GM10266 (cell line): ENCODE measurements at regions not wholly inside any gene's neighbourhood (a gene's known extent, or its start where the extent isn't known, plus 50 kb on each side); places are given as distances from the start of the nearest gene placed in this dataset.

Experiments used
- DNase-seq: peaks from one replicate; pipeline ENCODE4 v3.0.0; 2012; ENCODE audit errors: extremely low spot score
- TF ChIP-seq, protein P1 (sequence below): IDR thresholded peaks from 2 replicates; pipeline ENCODE4 v1.5.1; 2012; ENCODE audit warnings: mild to moderate bottlenecking, low read depth; ENCODE audit not compliant: control insufficient read depth, insufficient read depth; ENCODE audit errors: missing control alignments

GRCh38 chr5:114935490-114935889 lies 234.2 kb downstream of the TRIM36 start:
- DNase-seq = no peak

GRCh38 chr5:114928644-114929462 lies 240.9 kb downstream of the TRIM36 start:
- DNase-seq = no peak
- TF ChIP-seq, protein P1, sequence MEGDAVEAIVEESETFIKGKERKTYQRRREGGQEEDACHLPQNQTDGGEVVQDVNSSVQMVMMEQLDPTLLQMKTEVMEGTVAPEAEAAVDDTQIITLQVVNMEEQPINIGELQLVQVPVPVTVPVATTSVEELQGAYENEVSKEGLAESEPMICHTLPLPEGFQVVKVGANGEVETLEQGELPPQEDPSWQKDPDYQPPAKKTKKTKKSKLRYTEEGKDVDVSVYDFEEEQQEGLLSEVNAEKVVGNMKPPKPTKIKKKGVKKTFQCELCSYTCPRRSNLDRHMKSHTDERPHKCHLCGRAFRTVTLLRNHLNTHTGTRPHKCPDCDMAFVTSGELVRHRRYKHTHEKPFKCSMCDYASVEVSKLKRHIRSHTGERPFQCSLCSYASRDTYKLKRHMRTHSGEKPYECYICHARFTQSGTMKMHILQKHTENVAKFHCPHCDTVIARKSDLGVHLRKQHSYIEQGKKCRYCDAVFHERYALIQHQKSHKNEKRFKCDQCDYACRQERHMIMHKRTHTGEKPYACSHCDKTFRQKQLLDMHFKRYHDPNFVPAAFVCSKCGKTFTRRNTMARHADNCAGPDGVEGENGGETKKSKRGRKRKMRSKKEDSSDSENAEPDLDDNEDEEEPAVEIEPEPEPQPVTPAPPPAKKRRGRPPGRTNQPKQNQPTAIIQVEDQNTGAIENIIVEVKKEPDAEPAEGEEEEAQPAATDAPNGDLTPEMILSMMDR = no peak

More at GRCh38 chr5:114935490-114935889, 234.2 kb downstream of the TRIM36 start:
- TF ChIP-seq, protein P1 = no peak

- DNase-seq = no peak
- TF ChIP-seq, protein P1 = no peak
These were observed 244.9 kb downstream of the TRIM36 start for GRCh38 chr5:114924769-114925168.

DNA sequence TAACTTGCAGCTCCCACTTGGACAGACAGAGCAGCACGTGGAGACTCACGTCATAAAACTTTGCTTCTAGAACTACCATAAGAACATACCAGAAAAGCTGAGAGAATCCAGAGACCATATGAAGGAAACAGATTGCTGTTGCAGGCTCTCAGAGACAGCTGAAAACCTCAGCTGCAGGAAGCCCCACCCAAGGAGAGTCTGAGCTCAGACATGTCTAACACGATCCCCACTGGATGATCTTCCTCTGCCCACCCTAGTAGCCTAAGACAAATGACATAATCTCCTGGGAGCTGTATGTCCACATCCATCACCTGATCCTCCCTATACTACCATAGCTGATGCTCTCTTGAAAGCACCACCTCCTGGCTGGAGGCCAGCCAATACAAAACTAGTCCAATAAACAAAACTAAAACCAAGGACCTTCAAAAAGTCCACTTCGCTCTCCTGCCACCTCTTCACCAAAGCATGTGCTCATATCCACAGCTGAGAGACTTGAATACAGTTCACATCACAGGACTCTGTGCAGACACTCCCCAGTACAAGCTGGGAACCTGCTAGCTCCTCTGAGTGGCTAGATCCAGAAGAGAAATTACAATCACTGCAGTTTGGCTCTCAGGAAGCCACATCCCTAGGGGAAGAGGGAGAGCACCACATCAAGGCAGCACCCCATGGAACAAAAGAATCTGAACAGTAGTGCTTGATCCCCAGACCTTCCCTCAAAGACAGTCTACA lies 257.4 kb downstream of the TRIM36 start:
- TF ChIP-seq, protein P1 = no peak
- no peak for DNase-seq

- TF ChIP-seq, protein P1 = no peak
- no peak for DNase-seq
These were observed 259.0 kb downstream of the TRIM36 start for GRCh38 chr5:114910727-114911126.

- no peak for DNase-seq
- TF ChIP-seq, protein P1 = no peak
These were observed 260.3 kb downstream of the TRIM36 start for GRCh38 chr5:114909424-114909823.

GRCh38 chr5:114903767-114904166 lies 265.9 kb downstream of the TRIM36 start:
- no peak for DNase-seq
- TF ChIP-seq, protein P1 = no peak
